Endothelial cell of umbilical vein (primary cell): ENCODE measurements at regions not wholly inside any gene's neighbourhood (a gene's known extent, or its start where the extent isn't known, plus 50 kb on each side); places are given as distances from the start of the nearest gene placed in this dataset.

Experiments
- BruUV-seq: library from RNA; stranded (reverse); fragments of 400-500 nt; replicated peaks from 2 replicates; lab custom pipeline; 2021; lab: Mats Ljungman, UMichigan
- CTCF ChIA-PET: fragments of 300-600, 350-600 bp; sonication (Branson Sonifier 250); formaldehyde crosslinking; loops from one replicate; lab custom pipeline; 2021; ENCODE audit warnings: antibody characterized with exemption, inconsistent platforms; lab: Charles Lee
- POLR2A ChIA-PET: fragments of 300-600, 350-600 bp; sonication (Branson Sonifier 250); formaldehyde crosslinking; loops from one replicate; lab custom pipeline; 2021; ENCODE audit warnings: antibody characterized with exemption, inconsistent platforms; lab: Charles Lee
- DNase-seq: peaks from one replicate; pipeline ENCODE4 v3.0.0-alpha.2; 2011; ENCODE audit warnings: low read depth, low spot score
- FAIRE-seq: peaks from 2 replicates; lab custom pipeline; 2011; peaks lifted over from hg19 to GRCh38; lab: Jason Lieb, UNC
- H2AFZ ChIP-seq: 2 replicates; pipeline ENCODE4 v1.6.0; 2012; ENCODE audit warnings: low read depth, low read length, control low read depth, inconsistent platforms
- H3K27ac ChIP-seq: 2 replicates; pipeline ENCODE4 v1.5.1; 2011; ENCODE audit warnings: low read depth, mild to moderate bottlenecking, control low read depth, low read length, moderate library complexity; ENCODE audit not compliant: insufficient read depth
- H3K27me3 ChIP-seq, 2 experiments: 2 replicates each; pipeline versions ENCODE4 v1.6.0 to v1.6.1; 2011; ENCODE audit warnings: low read length in 2 of 2, mixed read lengths in 1 of 2; ENCODE audit not compliant: control insufficient read depth in 2 of 2, insufficient read depth in 2 of 2
- H3K36me3 ChIP-seq, 2 experiments: 2 replicates in 1 of 2; 3 replicates in 1 of 2; pipeline ENCODE4 v1.5.1; 2011; ENCODE audit warnings: low read length in 2 of 2, mild to moderate bottlenecking in 1 of 2, moderate library complexity in 1 of 2; ENCODE audit not compliant: control insufficient read depth in 2 of 2, insufficient read depth in 2 of 2; ENCODE audit errors: extremely low read depth in 1 of 2
- H3K4me1 ChIP-seq: 3 replicates; pipeline ENCODE4 v1.5.1; 2011; ENCODE audit warnings: mild to moderate bottlenecking, low read length; ENCODE audit not compliant: control insufficient read depth, insufficient read depth; ENCODE audit errors: extremely low read depth
- H3K4me2 ChIP-seq: 2 replicates; pipeline ENCODE4 v1.6.1; 2011; ENCODE audit warnings: low read length, control low read depth, mixed read lengths; ENCODE audit not compliant: insufficient read depth
- H3K4me3 ChIP-seq, 3 experiments: fragments of 200-600 bp in 1 of 3; sonication (generic), shearing (Covaris generic) in 1 of 3; replicated peaks in 1 of 3; 2 replicates each; pipeline ENCODE4 v1.5.1; 2011 to 2016; ENCODE audit warnings: control low read depth in 3 of 3, low read length in 3 of 3, mild to moderate bottlenecking in 2 of 3, inconsistent platforms in 1 of 3, low read depth in 1 of 3, moderate library complexity in 1 of 3; ENCODE audit not compliant: insufficient read depth in 1 of 3
- H3K79me2 ChIP-seq: 2 replicates; pipeline ENCODE4 v1.6.0; 2012; ENCODE audit warnings: low read length, inconsistent platforms; ENCODE audit not compliant: control insufficient read depth, insufficient read depth
- H3K9ac ChIP-seq: replicated peaks from 2 replicates; pipeline ENCODE3; 2011; ENCODE audit warnings: low read length, control low read depth; ENCODE audit not compliant: insufficient read depth; ENCODE audit errors: extremely low read depth
- H3K9me1 ChIP-seq: replicated peaks from 3 replicates; pipeline ENCODE4 v1.6.0; 2011; ENCODE audit warnings: mild to moderate bottlenecking, low read length; ENCODE audit not compliant: control insufficient read depth, insufficient read depth; ENCODE audit errors: extremely low read depth
- H3K9me3 ChIP-seq: replicated peaks from 2 replicates; pipeline ENCODE4 v1.5.1; 2012; ENCODE audit warnings: low read length, inconsistent platforms; ENCODE audit not compliant: control insufficient read depth, insufficient read depth
- H4K20me1 ChIP-seq: replicated peaks from 2 replicates; pipeline ENCODE3; 2011; ENCODE audit warnings: mild to moderate bottlenecking, low read length; ENCODE audit not compliant: control insufficient read depth, insufficient read depth; ENCODE audit errors: extremely low read depth
- CTCF ChIP-seq, 2 donors: IDR thresholded peaks; 1 replicate in 1 of 2; 2 replicates in 1 of 2; pipeline ENCODE4 v1.5.1; 2011; ENCODE audit warnings: low read length in 2 of 2, mild to moderate bottlenecking in 2 of 2, moderate library complexity in 2 of 2, control low read depth in 1 of 2, inconsistent platforms in 1 of 2, low read depth in 1 of 2; ENCODE audit not compliant: insufficient read depth in 1 of 2; ENCODE audit errors: extremely low read depth in 1 of 2
- EZH2 ChIP-seq: IDR thresholded peaks from 2 replicates; pipeline ENCODE4 v1.6.1; 2012; ENCODE audit warnings: borderline replicate concordance, low read depth, mild to moderate bottlenecking, moderate library complexity, low read length, inconsistent platforms; ENCODE audit not compliant: severe bottlenecking
- FOS ChIP-seq: IDR thresholded peaks from 2 replicates; pipeline ENCODE4 v1.6.1; 2011; ENCODE audit warnings: mild to moderate bottlenecking, low read length, moderate library complexity, borderline replicate concordance; ENCODE audit not compliant: insufficient read depth
- GATA2 ChIP-seq: IDR thresholded peaks from 2 replicates; pipeline ENCODE4 v1.7.0; 2011; ENCODE audit warnings: low read depth, mild to moderate bottlenecking, moderate library complexity, mixed read lengths, low read length; ENCODE audit not compliant: insufficient read length, insufficient read depth
- JUN ChIP-seq: IDR thresholded peaks from 2 replicates; pipeline ENCODE4 v1.6.1; 2011; ENCODE audit warnings: borderline replicate concordance, low read depth; ENCODE audit not compliant: insufficient read length, insufficient read depth
- MAX ChIP-seq: IDR thresholded peaks from 2 replicates; pipeline ENCODE4 v1.6.1; 2011; ENCODE audit not compliant: insufficient read depth, insufficient read length
- MYC ChIP-seq: IDR thresholded peaks from one replicate; pipeline ENCODE4 v1.6.1; 2011; ENCODE audit warnings: mild to moderate bottlenecking, low read depth, low read length
- POLR2A ChIP-seq: IDR thresholded peaks from 2 replicates; pipeline ENCODE4 v1.6.1; 2012; ENCODE audit warnings: low read depth, mild to moderate bottlenecking, control low read depth, low read length
- POLR2AphosphoS5 ChIP-seq: IDR thresholded peaks from 2 replicates; pipeline ENCODE4 v1.6.1; 2012; ENCODE audit warnings: low read depth, mild to moderate bottlenecking, control low read depth, low read length, moderate library complexity; ENCODE audit not compliant: insufficient read depth
- dilution Hi-C: fragments of 300-500 bp; cut with MboI; formaldehyde crosslinking; loops from one replicate; pipeline ENCODE4 v1.15.0; 2019; ENCODE audit warnings: low sequenced_read_pairs; ENCODE audit not compliant: extremely low pct_ligation_motif_present
- intact Hi-C: fragments of 100-400 bp; cut with micrococcal nuclease; formaldehyde crosslinking; loops from one replicate; pipeline ENCODE4 v1.10.0; 2022

GRCh38 chr11:69958308-69958707 is 119.8 kb upstream of the ANO1 start:
- Histone ChIP-seq H3K9me1 (no peaks in the 10 kb centered on the region), H3K9ac (no peak overlapping the region), H3K4me3 (no peak overlapping the region), H3K9me3 (no peaks in the 10 kb centered on the region), H2AFZ (no peak overlapping the region), H3K27ac (no peak overlapping the region), H4K20me1 (no peaks in the 10 kb centered on the region), H3K27me3 (no peaks in the 10 kb centered on the region), H3K79me2 (no peaks in the 10 kb centered on the region), H3K36me3 (no peaks in the 10 kb centered on the region), H3K4me2 (no peak overlapping the region), H3K4me1 (peaks cover 9% of the 10 kb centered on the region)
- ChIA-PET POLR2A (no interaction called here), CTCF (no interaction called here)
- TF ChIP-seq EZH2, result no peak
- TF ChIP-seq POLR2A, result no peak
- no peak for TF ChIP-seq MAX
- TF ChIP-seq JUN, result no peak
- no peak for TF ChIP-seq FOS
- no peak for TF ChIP-seq POLR2AphosphoS5
- TF ChIP-seq CTCF (IDR thresholded peaks at IDR 0.05; ENCODE audit: extremely low read depth in 1 of 2, insufficient read depth in 1 of 2, low read depth in 1 of 2, low read length in 2 of 2), result no peak
- TF ChIP-seq MYC, result no peak
- no peak for TF ChIP-seq GATA2
- no TSS peak for BruUV-seq
- no peak for FAIRE-seq
- intact Hi-C loops (no loop called here), dilution Hi-C loops (no loop called here)
- DNase-seq, result no peak
